C4-2B (cell line): ENCODE measurements at regions not wholly inside any gene's neighbourhood (a gene's known extent, or its start where the extent isn't known, plus 50 kb on each side); places are given as distances from the start of the nearest gene placed in this dataset.

ENCODE experiments used
- ZFX ChIP-seq: fragments of 450-650 bp; IDR thresholded peaks from 2 replicates; pipeline ENCODE4 v1.6.1; 2017
- TF ChIP-seq, protein P1 (sequence below): fragments of 450-650 bp; conservative IDR thresholded peaks from 2 replicates; pipeline ENCODE4 v1.5.1; 2017; ENCODE audit warnings: mild to moderate bottlenecking

DNA sequence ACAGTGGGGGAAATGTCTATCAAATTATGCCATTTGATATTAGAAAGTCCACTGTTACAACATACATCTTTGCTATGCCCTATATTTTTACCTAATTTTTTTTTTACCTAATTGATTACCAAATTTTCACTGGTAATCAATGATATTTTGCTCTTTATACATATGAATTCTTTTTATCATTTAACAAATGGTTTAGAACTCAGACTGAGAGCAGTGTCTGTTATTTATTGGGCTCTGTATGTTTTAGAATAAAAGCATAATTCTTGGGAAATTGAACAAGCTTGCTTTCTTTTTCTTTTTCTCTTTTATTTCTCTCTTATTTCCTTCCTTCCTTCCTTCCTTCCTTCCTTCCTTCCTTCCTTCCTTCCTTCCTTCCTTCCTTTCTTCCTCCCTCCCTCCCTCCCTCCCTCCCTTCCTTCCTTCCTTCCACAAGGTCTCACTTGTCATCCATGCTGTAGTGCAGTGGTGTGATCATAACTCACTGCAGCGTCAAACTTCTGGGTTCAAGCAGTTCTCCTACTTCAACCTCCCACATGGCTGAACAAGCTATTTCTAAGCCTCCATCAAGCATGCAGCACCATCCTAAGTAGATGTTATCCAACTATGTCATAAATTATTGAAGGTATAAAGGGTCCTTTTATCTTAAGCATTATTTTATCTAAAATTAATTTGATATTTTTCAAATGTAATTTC is 911.7 kb upstream of the CITED2 start:
- TF ChIP-seq, protein P1, sequence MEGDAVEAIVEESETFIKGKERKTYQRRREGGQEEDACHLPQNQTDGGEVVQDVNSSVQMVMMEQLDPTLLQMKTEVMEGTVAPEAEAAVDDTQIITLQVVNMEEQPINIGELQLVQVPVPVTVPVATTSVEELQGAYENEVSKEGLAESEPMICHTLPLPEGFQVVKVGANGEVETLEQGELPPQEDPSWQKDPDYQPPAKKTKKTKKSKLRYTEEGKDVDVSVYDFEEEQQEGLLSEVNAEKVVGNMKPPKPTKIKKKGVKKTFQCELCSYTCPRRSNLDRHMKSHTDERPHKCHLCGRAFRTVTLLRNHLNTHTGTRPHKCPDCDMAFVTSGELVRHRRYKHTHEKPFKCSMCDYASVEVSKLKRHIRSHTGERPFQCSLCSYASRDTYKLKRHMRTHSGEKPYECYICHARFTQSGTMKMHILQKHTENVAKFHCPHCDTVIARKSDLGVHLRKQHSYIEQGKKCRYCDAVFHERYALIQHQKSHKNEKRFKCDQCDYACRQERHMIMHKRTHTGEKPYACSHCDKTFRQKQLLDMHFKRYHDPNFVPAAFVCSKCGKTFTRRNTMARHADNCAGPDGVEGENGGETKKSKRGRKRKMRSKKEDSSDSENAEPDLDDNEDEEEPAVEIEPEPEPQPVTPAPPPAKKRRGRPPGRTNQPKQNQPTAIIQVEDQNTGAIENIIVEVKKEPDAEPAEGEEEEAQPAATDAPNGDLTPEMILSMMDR, result no peak
- TF ChIP-seq ZFX, result no peak
